Progenitor cell of endocrine pancreas (in vitro differentiated cells): ENCODE measurements at regions not wholly inside any gene's neighbourhood (a gene's known extent, or its start where the extent isn't known, plus 50 kb on each side); places are given as distances from the start of the nearest gene placed in this dataset.

ENCODE experiments used
- DNase-seq: peaks from one replicate; pipeline ENCODE4 v3.0.0; 2021; ENCODE audit warnings: low spot score; ENCODE audit not compliant: unreplicated experiment
- H3K27ac Mint-ChIP-seq: 2 replicates; pipeline ENCODE4 v1.8.0; 2021; ENCODE audit warnings: mild to moderate bottlenecking, moderate library complexity, mixed read lengths
- H3K27me3 Mint-ChIP-seq: 2 replicates; pipeline ENCODE4 v1.8.0; 2021; ENCODE audit warnings: mixed read lengths
- H3K36me3 Mint-ChIP-seq: 2 replicates; pipeline ENCODE4 v1.8.0; 2022; ENCODE audit warnings: mixed read lengths; ENCODE audit not compliant: insufficient read depth
- H3K4me1 Mint-ChIP-seq: 2 replicates; pipeline ENCODE4 v1.8.0; 2021; ENCODE audit warnings: low read depth, mixed read lengths
- H3K4me3 Mint-ChIP-seq: 2 replicates; pipeline ENCODE4 v1.8.0; 2021; ENCODE audit warnings: low read depth, mild to moderate bottlenecking, moderate library complexity, mixed read lengths
- H3K9me3 Mint-ChIP-seq: 2 replicates; pipeline ENCODE4 v1.8.0; 2021; ENCODE audit warnings: low read depth, mixed read lengths
- TF ChIP-seq, protein P1 (sequence below): fragments of 200-600 bp; sonication (generic); IDR thresholded peaks from one replicate; pipeline ENCODE4 v1.5.0; 2021; ENCODE audit warnings: antibody characterized with exemption, mild to moderate bottlenecking; ENCODE audit not compliant: unreplicated experiment

DNA sequence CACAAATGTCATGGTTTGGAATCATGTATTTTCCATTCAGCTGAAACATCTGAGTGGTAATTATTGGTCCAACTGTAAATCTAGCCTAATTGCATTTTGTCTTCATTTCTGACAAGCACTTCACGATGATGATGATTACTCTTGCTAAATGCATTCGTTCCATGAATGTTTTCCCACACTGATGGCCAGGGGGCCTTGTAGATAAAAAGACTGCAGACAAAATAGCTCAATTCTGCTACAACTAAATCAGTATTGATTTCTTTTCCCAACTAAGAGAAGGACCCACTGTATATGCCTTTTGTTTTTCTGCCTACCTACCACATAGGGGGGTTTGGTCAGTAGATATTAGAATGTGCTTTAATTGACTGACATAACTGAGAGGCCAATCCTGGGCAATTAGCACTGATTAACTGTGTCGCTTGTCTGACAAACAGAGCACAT is 1351.3 kb upstream of the NUDT12 start:
- Mint-ChIP-seq H3K4me3 (no peak overlapping the region), H3K36me3 (no peaks in the 10 kb centered on the region), H3K4me1 (peaks cover 23% of the 10 kb centered on the region), H3K9me3 (no peaks in the 10 kb centered on the region), H3K27ac (no peak overlapping the region), H3K27me3 (no peaks in the 10 kb centered on the region)
- TF ChIP-seq, protein P1, sequence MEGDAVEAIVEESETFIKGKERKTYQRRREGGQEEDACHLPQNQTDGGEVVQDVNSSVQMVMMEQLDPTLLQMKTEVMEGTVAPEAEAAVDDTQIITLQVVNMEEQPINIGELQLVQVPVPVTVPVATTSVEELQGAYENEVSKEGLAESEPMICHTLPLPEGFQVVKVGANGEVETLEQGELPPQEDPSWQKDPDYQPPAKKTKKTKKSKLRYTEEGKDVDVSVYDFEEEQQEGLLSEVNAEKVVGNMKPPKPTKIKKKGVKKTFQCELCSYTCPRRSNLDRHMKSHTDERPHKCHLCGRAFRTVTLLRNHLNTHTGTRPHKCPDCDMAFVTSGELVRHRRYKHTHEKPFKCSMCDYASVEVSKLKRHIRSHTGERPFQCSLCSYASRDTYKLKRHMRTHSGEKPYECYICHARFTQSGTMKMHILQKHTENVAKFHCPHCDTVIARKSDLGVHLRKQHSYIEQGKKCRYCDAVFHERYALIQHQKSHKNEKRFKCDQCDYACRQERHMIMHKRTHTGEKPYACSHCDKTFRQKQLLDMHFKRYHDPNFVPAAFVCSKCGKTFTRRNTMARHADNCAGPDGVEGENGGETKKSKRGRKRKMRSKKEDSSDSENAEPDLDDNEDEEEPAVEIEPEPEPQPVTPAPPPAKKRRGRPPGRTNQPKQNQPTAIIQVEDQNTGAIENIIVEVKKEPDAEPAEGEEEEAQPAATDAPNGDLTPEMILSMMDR, result no peak
- DNase-seq, result no peak

DNA sequence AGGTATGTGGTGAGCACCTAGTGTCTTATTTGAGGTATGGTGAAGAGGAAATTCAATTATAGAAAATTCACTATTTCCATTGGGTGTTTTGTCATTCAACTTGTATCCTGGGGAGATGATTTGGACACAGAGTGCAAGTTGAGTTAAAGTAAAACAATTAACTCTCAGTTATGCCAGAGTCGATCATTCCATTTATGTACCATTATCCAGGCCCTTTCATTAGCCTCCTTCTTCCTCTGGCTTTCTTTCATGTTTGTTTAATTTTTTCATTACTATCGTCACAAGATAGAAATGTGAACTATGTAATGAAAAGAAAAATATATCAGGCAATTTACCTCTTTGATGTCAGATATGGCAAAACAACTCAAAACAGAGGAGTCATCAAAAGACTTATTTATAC is 1347.2 kb upstream of the NUDT12 start:
- Mint-ChIP-seq H3K36me3 (no peaks in the 10 kb centered on the region), H3K27ac (no peak overlapping the region), H3K4me1 (peaks cover 13% of the 10 kb centered on the region), H3K4me3 (no peak overlapping the region), H3K9me3 (no peaks in the 10 kb centered on the region), H3K27me3 (no peaks in the 10 kb centered on the region)
- no peak for DNase-seq
- TF ChIP-seq, protein P1, result no peak

DNA sequence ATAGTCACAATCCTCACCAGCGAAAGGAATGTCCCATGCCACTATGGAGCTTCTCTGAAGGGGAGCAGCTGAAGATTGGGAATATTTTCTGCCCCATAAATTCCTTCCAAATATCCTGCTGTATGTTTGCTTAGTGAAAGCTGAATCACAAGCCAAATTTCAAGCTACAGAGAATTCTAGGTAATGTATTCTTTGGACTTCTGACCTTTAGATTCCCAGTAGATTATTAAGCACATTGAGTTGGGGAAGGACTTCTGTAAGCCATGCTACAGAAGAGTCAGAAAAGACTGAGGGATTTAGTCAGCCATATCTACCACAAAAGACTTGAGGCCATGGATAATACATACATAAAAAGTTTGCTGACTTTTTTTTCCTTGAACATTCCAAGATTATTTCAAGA is 1342.0 kb upstream of the NUDT12 start:
- no peak for DNase-seq
- Mint-ChIP-seq H3K9me3 (no peaks in the 10 kb centered on the region), H3K27ac (no peak overlapping the region), H3K4me1 (no peaks in the 10 kb centered on the region), H3K27me3 (no peaks in the 10 kb centered on the region), H3K36me3 (no peaks in the 10 kb centered on the region), H3K4me3 (no peak overlapping the region)
- TF ChIP-seq, protein P1, result no peak

DNA sequence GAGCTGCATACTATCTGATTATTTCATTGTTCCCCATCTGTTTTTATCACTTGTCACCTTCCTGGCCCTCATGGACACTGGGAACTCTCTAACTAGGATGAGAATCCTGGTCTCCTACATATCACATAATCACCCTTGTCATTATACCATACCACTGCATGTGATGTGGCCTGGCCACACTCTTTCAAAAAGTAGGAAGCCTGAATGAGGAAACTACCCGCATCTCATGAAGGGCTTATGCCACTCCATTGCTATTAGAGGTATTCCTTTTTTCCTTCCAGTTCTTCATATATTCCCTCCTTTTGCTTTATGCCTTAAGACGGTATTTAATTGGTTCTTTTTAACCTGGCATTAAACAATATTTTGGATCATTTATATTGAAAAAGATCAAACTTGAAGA is 1341.4 kb upstream of the NUDT12 start:
- no peaks in the 10 kb centered on the region for H3K4me1 Mint-ChIP-seq
- H3K27me3 Mint-ChIP-seq, result no peaks in the 10 kb centered on the region
- TF ChIP-seq, protein P1, result no peak
- no peak overlapping the region for H3K4me3 Mint-ChIP-seq
- H3K27ac Mint-ChIP-seq, result no peak overlapping the region
- no peak for DNase-seq
- H3K9me3 Mint-ChIP-seq, result no peaks in the 10 kb centered on the region
- H3K36me3 Mint-ChIP-seq, result no peaks in the 10 kb centered on the region

DNA sequence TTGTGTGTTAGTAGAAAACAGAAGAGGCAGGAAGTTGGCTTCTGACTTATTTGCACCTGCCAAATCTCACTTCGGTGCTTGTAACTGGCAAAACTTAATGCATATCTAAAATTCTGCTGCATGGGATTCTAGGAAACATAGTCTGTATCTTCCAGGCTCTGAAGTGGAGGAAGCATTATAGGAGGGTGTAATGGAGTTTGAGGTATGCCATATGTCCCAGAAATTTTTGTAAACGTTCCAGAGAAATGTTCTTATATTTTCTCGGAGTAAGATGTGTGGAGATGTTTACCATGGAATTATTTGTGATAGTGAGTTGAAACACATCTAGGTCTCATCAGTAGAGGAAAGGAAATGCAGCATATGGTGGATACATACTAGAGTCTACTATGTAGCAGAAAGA is 1329.0 kb upstream of the NUDT12 start:
- Mint-ChIP-seq H3K27ac (no peak overlapping the region), H3K4me3 (no peak overlapping the region), H3K9me3 (no peaks in the 10 kb centered on the region), H3K4me1 (no peaks in the 10 kb centered on the region), H3K36me3 (no peaks in the 10 kb centered on the region), H3K27me3 (no peaks in the 10 kb centered on the region)
- TF ChIP-seq, protein P1, result no peak
- no peak for DNase-seq

DNA sequence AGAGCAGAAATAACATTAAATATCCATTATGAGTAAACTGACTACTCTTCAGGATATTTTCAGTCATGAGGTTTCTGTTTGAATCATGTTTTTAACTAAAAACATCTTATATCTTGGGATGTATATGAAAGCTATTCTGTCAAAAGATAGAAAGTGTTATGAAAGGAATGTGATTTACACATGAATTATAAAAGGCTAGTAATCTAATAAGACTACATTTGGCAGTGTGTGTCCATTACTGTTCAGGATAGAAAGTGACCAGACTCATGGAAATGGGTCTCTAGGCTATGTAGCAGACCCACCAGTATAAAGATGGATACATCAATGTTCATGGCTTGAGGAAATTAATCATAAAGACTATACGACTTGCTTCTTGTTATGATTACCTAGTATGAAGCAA is 1328.2 kb upstream of the NUDT12 start:
- DNase-seq, result no peak
- Mint-ChIP-seq H3K36me3 (no peaks in the 10 kb centered on the region), H3K4me1 (no peaks in the 10 kb centered on the region), H3K4me3 (no peak overlapping the region), H3K9me3 (no peaks in the 10 kb centered on the region), H3K27me3 (no peaks in the 10 kb centered on the region), H3K27ac (no peak overlapping the region)
- TF ChIP-seq, protein P1, result no peak
